IMR-90 (cell line): ENCODE measurements at regions not wholly inside any gene's neighbourhood (a gene's known extent, or its start where the extent isn't known, plus 50 kb on each side); places are given as distances from the start of the nearest gene placed in this dataset.

Experiments used
- ATAC-seq: fragments of 200-7000 bp; cut with Tn5 transposase; 2 replicates; pipeline ENCODE4 v1.9.1; 2020; ENCODE audit warnings: low read depth, mild to moderate bottlenecking, moderate library complexity
- BruUV-seq: library from RNA; stranded (reverse); fragments of 400-500 nt; replicated peaks from 2 replicates; lab custom pipeline; 2021; lab: Mats Ljungman, UMichigan
- CTCF ChIA-PET: fragments of 300-600 bp; formaldehyde crosslinking; extraction: SDS; loops from one replicate; lab custom pipeline; 2021; ENCODE audit warnings: antibody characterized with exemption; lab: Yijun Ruan, JAX
- POLR2A ChIA-PET: fragments of 300-600 bp; sonication (Branson Sonifier 250); formaldehyde crosslinking; loops from one replicate; lab custom pipeline; 2022; ENCODE audit warnings: antibody characterized with exemption; ENCODE audit not compliant: unreplicated experiment; lab: Charles Lee
- DNase-seq: peaks from one replicate; pipeline ENCODE4 v3.0.0; 2013
- H2AFZ ChIP-seq: replicated peaks from 2 replicates; pipeline ENCODE3; 2013; ENCODE audit warnings: low read length, mild to moderate bottlenecking; ENCODE audit not compliant: poor library complexity
- H2AK5ac ChIP-seq: 2 replicates; pipeline ENCODE4 v1.6.1; 2013; ENCODE audit warnings: low read depth, low read length, inconsistent platforms
- H2AK9ac ChIP-seq: replicated peaks from 2 replicates; pipeline ENCODE3; 2013; ENCODE audit warnings: mild to moderate bottlenecking, low read depth, low read length, moderate library complexity; ENCODE audit not compliant: poor library complexity
- H2BK120ac ChIP-seq: 2 replicates; pipeline ENCODE4 v1.6.1; 2013; ENCODE audit warnings: low read depth, low read length, inconsistent platforms
- H2BK15ac ChIP-seq: 3 replicates; pipeline ENCODE4 v1.6.1; 2013; ENCODE audit warnings: low read depth, low read length, inconsistent platforms
- H2BK20ac ChIP-seq: 2 replicates; pipeline ENCODE4 v1.6.1; 2013; ENCODE audit warnings: low read depth, mild to moderate bottlenecking, inconsistent platforms, low read length, moderate library complexity
- H2BK5ac ChIP-seq: 2 replicates; pipeline ENCODE4 v1.6.1; 2013; ENCODE audit warnings: mild to moderate bottlenecking, low read depth, low read length, inconsistent platforms; ENCODE audit not compliant: poor library complexity, severe bottlenecking
- H3K14ac ChIP-seq: replicated peaks from 2 replicates; pipeline ENCODE4 v1.6.1; 2013; ENCODE audit warnings: low read depth, low read length, inconsistent platforms
- H3K18ac ChIP-seq: 2 replicates; pipeline ENCODE4 v1.6.1; 2013; ENCODE audit warnings: low read depth, low read length, control low read depth
- H3K23ac ChIP-seq: 2 replicates; pipeline ENCODE4 v1.6.1; 2013; ENCODE audit warnings: low read depth, low read length, inconsistent platforms
- H3K27ac ChIP-seq: 2 replicates; pipeline ENCODE4 v1.5.1; 2013; ENCODE audit warnings: mild to moderate bottlenecking, control low read depth, low read length; ENCODE audit not compliant: insufficient read depth
- H3K27me3 ChIP-seq: 2 replicates; pipeline ENCODE4 v1.6.1; 2013; ENCODE audit warnings: low read length; ENCODE audit not compliant: control insufficient read depth, insufficient read depth
- H3K36me3 ChIP-seq: 2 replicates; pipeline ENCODE4 v1.6.1; 2013; ENCODE audit warnings: low read length, mixed read lengths; ENCODE audit not compliant: control insufficient read depth, insufficient read depth
- H3K4ac ChIP-seq: 2 replicates; pipeline ENCODE4 v1.6.1; 2013; ENCODE audit warnings: low read depth, low read length, inconsistent platforms
- H3K4me1 ChIP-seq: 2 replicates; pipeline ENCODE4 v1.6.1; 2013; ENCODE audit warnings: low read length, mixed read lengths; ENCODE audit not compliant: control insufficient read depth, insufficient read depth
- H3K4me2 ChIP-seq: 2 replicates; pipeline ENCODE4 v1.6.1; 2013; ENCODE audit warnings: low read depth, mild to moderate bottlenecking, control low read depth, low read length, moderate library complexity
- H3K4me3 ChIP-seq: 2 replicates; pipeline ENCODE4 v1.5.1; 2013; ENCODE audit warnings: low read depth, mild to moderate bottlenecking, control low read depth, low read length, moderate library complexity; ENCODE audit not compliant: insufficient read depth
- H3K56ac ChIP-seq: 2 replicates; pipeline ENCODE4 v1.6.1; 2013; ENCODE audit warnings: low read length, inconsistent platforms; ENCODE audit not compliant: insufficient read depth; ENCODE audit errors: extremely low read depth
- H3K79me1 ChIP-seq, 2 experiments: 2 replicates each; pipeline ENCODE4 v1.6.1; 2013; ENCODE audit warnings: low read length in 2 of 2, inconsistent platforms in 1 of 2, low read depth in 1 of 2
- H3K9ac ChIP-seq: 2 replicates; pipeline ENCODE4 v1.6.1; 2013; ENCODE audit warnings: low read depth, low read length, control low read depth
- H3K9me1 ChIP-seq: 2 replicates; pipeline ENCODE4 v1.6.1; 2013; ENCODE audit warnings: low read length, inconsistent platforms; ENCODE audit not compliant: insufficient read depth
- H3K9me3 ChIP-seq: 2 replicates; pipeline ENCODE4 v1.6.1; 2013; ENCODE audit warnings: low read length; ENCODE audit not compliant: control insufficient read depth, insufficient read depth
- H4K20me1 ChIP-seq: 2 replicates; pipeline ENCODE4 v1.6.1; 2013; ENCODE audit warnings: low read length, inconsistent platforms; ENCODE audit not compliant: insufficient read depth
- H4K5ac ChIP-seq: 2 replicates; pipeline ENCODE4 v1.6.1; 2013; ENCODE audit warnings: mild to moderate bottlenecking, low read depth, low read length, control low read depth
- H4K8ac ChIP-seq, 2 experiments: 2 replicates each; pipeline ENCODE4 v1.6.1; 2013; ENCODE audit warnings: low read depth in 2 of 2, low read length in 2 of 2, control low read depth in 1 of 2, inconsistent platforms in 1 of 2
- H4K91ac ChIP-seq: 2 replicates; pipeline ENCODE4 v1.6.1; 2013; ENCODE audit warnings: low read depth, low read length, inconsistent platforms; ENCODE audit not compliant: insufficient read depth
- CEBPB ChIP-seq: IDR thresholded peaks from 2 replicates; pipeline ENCODE4 v1.6.1; 2012; ENCODE audit warnings: low read depth, low read length, improper control_type of control experiment
- WGBS, 2 experiments: methylation state at CpG; one replicate each; pipeline versions ENCODE4 v1.1.5 to v1.1.7; 2013; ENCODE audit warnings: missing lambda C conversion rate in 2 of 2; ENCODE audit not compliant: insufficient read length in 1 of 2; ENCODE audit errors: extremely low coverage in 2 of 2; 5-methylcytosine and 5-hydroxymethylcytosine counted together
- dilution Hi-C: fragments of 300-500 bp; cut with HindIII; formaldehyde crosslinking; loops from one replicate; pipeline ENCODE4 v1.14.3; 2018; ENCODE audit warnings: low sequenced_read_pairs; ENCODE audit not compliant: unreplicated experiment
- in situ Hi-C: fragments of 300-500 bp; cut with MboI; formaldehyde crosslinking; loops from 3 replicates; pipeline ENCODE4 v1.14.3; 2019; ENCODE audit warnings: low sequenced_read_pairs, inconsistent platforms, mixed read lengths
- intact Hi-C: fragments of 100-400 bp; cut with micrococcal nuclease; formaldehyde crosslinking; loops from 2 replicates; pipeline ENCODE4 v1.10.0; 2022
- TF ChIP-seq, protein P1 (sequence below): fragments of 150-350 bp; IDR thresholded peaks from 2 replicates; pipeline ENCODE4 v1.6.1; 2017; ENCODE audit warnings: mild to moderate bottlenecking, antibody characterized with exemption, low read length, low read depth

DNA sequence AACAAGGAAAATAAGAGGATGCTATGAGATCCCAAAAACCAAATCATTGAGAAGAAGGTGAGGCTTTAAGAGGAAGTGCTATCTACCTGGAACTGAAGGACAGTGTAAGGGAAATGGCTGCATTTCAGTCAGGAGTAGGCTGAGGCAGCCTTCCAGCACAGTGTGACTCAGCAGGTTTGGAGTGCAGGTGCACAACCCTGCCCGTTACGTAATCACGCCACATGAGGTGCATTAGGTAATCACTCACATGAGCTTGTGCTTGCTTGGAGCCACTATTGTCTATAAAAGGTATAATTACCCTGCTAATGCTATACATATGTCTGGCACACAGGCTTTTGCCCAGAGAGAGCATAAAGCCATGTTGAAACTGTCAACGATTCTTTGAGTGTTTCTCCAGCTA, 74.9 kb downstream of the DIO2 start:
- Histone ChIP-seq H3K27me3 (no peaks in the 10 kb centered on the region), H3K56ac (no peak overlapping the region), H4K5ac (no peak overlapping the region), H3K4me2 (no peak overlapping the region), H2AFZ (no peak overlapping the region), H3K9me3 (peaks cover 1% of the 10 kb centered on the region; the same call in 1 of the 2 replicates), H3K4me1 (no peaks in the 10 kb centered on the region), H3K4ac (no peak overlapping the region), H2AK5ac (no peak overlapping the region), H2BK5ac (no peak overlapping the region), H2BK20ac (no peak overlapping the region), H3K36me3 (no peaks in the 10 kb centered on the region), H2AK9ac (no peak overlapping the region), H3K9me1 (no peaks in the 10 kb centered on the region), H3K23ac (no peak overlapping the region), H2BK120ac (no peak overlapping the region), H3K9ac (no peak overlapping the region), H3K4me3 (no peak overlapping the region), H2BK15ac (no peak overlapping the region), H4K91ac (no peak overlapping the region), H4K8ac (no peak overlapping the region), H3K27ac (no peak overlapping the region), H3K79me1 (no peaks in the 10 kb centered on the region), H3K14ac (no peak overlapping the region), H3K18ac (no peak overlapping the region), H4K20me1 (no peaks in the 10 kb centered on the region)
- dilution Hi-C loops, result no loop called here
- no TSS peak for BruUV-seq
- WGBS, 2 experiments, result 86% methylated on average over 4 of the region's 4 CpGs; no CpG with 5 or more reads in 1 of the 2 experiments
- TF ChIP-seq CEBPB, result peak; percentile 72
- TF ChIP-seq, protein P1, sequence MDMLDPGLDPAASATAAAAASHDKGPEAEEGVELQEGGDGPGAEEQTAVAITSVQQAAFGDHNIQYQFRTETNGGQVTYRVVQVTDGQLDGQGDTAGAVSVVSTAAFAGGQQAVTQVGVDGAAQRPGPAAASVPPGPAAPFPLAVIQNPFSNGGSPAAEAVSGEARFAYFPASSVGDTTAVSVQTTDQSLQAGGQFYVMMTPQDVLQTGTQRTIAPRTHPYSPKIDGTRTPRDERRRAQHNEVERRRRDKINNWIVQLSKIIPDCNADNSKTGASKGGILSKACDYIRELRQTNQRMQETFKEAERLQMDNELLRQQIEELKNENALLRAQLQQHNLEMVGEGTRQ, result no peak
- intact Hi-C loops, result no loop called here
- in situ Hi-C loops, result no loop called here
- CTCF ChIA-PET, result no interaction called here
- ATAC-seq (no peak), DNase-seq (peak; percentile 15)
- POLR2A ChIA-PET, result interaction anchor here (0.7 kb wide), 1 partner anchor 26 kb away, joined by 3 read pairs; no protein-coding TSS in a partner anchor
